HG03064 (cell line): ENCODE measurements at regions not wholly inside any gene's neighbourhood (a gene's known extent, or its start where the extent isn't known, plus 50 kb on each side); places are given as distances from the start of the nearest gene placed in this dataset.
"Not testable (repeated sequence)": the region's sequence is repeated elsewhere in the genome, so short reads cannot be mapped to it uniquely, and the experiment has no call there.

Experiments
- ATAC-seq: cut with Tn5 transposase; IDR thresholded peaks from one replicate; pipeline ENCODE4 v1.9.1; 2021; ENCODE audit warnings: low read depth; ENCODE audit not compliant: unreplicated experiment

DNA sequence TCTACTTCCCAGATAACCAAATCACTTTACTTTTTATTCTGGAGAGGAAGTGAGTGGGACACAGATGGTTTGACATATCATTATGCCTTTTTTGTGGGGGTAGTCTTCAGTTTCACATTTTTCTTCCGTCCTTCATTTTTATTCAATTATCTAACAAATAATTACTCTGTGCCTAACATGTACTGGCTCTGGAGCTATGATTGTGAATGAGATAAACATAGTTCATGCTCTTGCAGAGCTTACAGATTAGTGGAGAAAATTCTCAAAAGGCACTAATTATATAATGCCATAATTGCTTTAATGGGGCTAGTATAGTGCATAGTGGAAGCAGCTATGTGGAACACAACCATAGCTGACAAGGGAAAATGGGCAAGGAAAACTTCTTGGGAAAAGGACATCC lies 303.6 kb upstream of the TFPI start:
- ATAC-seq = no peak

DNA sequence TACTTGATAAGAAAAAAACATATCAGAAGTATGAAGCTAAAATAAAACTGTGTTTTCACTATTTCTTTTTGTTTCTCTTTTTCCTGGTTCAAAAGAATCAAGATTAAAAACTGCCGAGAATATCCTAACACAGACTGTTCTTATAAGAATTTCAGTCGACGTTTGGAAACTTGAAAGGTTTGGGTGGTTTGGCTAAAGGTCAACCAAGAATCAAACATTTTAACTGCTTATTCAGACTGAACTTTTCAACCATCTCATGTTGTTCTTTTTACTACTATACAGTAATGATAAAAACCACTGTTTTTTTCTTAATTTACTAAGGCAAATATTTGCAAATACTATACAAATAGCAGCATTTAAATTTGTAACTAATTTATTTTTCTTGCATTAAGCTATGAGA lies 308.5 kb upstream of the TFPI start:
- no peak for ATAC-seq

DNA sequence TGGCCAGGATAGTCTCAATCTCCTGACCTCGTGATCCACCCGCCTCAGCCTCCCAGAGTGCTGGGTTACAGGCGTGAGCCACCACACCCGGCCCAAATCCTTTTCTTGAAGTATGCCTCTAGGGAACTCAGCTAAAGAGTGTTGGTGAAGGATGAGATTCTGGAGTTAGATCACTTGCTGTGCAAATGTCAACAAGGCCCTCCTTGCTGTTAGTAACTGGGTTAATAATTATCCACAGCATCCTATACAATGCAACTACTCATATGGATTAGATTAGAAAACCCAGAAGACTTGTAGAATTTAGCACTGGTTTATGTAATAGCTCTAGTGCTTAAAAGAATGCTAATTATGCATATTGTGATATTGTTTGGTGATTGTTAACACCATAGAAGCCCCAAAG lies 310.8 kb upstream of the TFPI start:
- no peak for ATAC-seq

DNA sequence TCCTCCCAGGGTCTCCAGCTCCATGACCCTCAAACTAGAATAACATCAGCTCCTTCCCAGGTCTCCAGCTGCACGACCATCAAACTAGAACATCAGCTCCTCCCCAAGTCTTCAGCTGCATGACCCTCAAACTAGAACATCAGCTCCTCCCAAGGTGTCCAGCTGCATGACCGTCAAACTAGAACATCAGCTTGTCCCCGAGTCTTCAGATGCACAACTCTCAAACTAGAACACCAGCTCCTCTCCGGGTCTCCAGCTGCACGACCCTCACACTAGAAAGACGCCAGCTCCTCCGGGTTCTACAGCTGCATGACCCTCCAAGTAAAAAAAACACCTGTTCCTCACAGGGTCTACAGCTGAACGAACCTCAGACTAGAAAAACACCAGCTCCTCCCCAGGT lies 312.9 kb upstream of the TFPI start:
- no peak for ATAC-seq

DNA sequence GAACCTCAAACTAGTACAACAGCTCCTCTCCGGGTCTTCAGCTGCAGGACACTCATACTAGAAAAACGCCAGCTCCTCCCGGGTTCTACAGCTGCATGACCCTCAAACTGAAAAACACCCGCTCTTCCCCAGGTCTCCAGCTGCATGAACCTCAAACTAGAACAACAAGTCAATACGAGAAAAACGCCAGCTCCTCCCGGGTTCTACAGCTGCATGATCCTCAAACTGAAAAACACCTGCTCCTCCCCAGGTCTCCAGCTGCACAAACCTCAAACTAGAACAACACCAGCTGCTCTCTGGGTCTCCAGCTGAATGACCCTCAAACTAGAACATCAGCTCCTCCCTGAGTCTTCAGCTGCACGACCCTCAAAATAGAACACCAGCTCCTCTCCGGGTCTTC lies 315.0 kb upstream of the TFPI start:
- ATAC-seq = no peak

DNA sequence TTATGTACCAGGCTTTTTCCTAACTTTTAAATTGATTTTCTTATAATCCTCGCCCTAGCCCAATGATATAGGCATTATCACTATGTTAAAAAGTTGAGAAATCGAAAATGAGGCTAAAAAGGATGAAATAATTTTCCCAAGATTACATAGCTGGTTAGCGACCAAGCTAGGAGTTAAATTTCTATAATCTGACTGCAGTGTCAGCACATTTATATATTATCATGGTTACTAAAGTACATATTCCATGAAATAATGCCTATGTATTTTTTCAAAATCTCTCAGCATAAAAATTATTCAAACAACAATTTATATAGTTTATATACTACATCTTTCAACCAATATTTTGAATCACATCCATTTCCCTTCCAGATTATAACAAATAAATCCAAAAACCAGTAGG lies 317.3 kb upstream of the TFPI start:
- no peak for ATAC-seq

DNA sequence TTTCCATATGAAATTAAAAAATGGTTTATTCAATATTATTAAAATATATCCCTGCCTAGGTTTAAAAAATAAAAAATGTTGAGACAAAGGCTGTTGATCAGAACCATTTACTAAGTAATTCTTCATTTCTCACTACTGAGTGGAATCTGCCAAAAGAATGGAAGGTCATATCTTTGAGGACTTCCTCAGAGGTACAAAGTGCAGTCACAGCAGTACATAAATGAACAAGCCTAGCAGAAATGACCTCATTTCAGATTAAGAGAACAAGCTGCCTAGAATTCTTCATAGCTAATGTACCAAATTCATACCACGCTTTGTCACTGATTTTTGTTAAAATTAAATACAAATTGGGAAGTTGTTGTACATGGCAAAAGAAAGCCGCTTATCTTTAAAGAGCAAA lies 318.9 kb upstream of the TFPI start:
- ATAC-seq = no peak

DNA sequence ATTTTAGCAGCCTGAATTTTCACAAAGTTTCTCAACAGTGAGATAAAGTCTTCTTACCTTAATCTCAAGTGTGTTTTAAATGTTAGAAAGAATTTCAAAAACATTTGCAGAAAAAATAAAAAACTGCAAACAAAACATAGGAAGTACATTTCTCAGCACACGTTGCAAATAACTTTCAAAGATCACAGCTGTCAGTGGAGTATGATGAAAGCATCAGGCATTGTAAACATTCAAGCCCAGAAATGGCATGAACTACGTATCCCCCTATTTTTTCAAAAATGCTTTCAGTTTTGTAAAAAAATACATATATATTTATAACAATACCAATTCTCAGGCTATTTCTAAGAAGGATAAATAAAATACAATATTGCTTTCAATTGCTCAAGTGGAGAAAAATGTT lies 320.6 kb upstream of the TFPI start:
- ATAC-seq = no peak

DNA sequence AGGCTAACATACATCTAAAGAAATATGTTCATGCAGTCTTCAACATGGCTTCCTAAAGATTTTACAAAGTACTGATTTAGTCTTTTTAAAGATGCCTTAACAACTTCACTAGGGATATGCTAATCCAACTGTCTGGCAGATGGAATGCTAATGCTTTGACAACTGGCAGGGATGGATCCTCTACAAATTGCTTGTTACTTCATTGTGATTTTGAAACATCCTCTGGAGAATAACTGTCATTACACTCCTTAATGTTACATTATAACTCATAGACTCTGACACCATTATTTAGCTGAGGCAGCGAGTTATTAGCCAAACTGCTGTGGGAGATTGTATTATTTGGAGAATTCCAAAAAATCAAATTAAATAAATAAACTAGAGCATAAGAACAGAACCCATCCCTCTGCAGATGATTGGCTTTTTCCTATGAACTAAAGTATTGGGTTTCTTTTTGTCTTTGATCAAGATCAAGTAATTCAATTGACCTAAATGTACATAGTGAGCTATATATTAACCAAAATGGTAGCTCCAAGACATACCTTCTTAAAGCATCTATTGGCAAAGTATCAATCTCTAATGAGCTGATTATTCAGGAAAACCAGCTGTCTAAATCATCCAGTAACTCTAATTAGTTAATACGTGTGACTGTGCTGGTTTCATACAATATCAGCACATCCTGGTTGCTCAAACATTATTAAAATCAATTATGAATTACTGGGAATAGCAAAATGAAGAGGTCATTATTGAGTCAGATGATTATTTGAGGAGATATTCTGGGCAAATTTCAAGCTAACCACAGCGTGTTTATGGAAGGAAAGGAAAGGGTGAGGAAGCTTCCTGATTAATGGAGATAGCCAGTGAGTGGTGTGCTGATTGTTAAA lies 321.3 kb upstream of the TFPI start:
- ATAC-seq = no peak

DNA sequence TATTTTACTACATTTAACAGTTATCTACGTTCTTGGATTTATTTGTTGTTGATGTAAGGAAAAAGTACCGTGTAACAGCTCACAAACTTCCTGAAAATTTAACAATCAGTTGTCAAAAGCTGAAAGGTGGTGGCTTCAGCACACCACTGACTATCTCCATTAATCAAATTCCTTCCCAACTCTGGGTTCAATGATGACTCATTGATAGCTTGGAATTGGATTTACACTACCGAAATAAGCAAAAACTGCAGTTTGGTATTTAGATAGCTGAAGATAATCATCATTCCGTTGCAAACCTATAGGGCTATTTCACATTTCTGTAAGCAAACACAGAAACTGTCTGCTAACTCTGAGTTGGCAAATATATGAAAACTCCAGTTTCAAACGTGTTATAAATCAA lies 322.3 kb upstream of the TFPI start:
- no peak for ATAC-seq

DNA sequence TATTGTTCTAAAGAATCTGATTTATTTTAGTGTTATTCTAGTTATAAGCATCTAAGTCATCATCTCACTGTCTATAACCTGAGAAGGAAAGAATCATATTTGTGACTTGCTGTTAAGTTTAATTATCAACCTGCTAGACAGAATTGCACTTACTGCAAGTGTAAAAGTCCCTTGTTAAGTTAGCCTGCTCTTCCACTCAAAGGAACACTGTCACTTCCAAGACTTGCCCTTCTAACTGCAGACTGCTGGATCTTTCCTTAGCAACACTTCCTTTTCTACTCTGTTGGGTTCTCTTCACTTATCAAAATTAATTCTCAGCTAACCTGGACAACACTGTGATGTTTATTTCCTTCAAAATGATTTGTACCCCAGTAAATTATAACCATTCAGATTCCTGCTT lies 323.2 kb upstream of the TFPI start:
- ATAC-seq = no peak

DNA sequence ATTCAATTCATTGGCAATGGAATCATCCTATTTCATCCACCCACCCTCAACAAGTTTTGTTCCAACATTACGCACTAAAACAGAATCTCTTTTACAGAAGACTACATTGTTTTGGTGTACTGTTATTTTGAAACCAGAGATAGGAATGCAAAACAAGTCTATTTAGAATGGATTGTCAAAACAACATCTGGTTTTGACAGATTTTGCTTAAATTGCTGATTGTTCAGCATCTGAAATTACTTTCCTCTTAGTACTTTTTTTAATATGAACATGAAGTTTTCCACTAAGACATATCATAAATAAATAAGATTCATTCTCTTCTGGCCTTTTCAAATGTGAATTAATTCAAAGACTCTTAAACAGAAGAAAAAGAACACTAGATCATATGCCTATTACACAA lies 323.9 kb upstream of the TFPI start:
- ATAC-seq = no peak

DNA sequence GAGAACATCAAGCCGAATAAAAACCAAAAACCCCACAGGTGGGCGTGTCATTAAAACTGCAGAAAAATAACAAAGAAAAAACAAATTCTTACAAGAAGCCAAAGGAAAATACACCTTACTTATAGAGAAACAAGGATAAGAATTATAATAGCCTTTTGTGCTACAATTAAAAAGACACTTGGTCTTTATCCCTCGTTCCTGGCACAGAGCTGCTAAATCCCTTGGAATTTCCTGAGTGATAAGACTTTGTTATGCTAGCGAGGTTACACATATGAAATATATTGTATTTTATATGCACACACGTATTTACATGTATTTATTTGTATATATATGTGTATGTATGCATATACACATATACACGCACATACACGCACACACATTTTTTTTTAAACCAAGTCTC lies 325.3 kb upstream of the TFPI start:
- no peak for ATAC-seq

DNA sequence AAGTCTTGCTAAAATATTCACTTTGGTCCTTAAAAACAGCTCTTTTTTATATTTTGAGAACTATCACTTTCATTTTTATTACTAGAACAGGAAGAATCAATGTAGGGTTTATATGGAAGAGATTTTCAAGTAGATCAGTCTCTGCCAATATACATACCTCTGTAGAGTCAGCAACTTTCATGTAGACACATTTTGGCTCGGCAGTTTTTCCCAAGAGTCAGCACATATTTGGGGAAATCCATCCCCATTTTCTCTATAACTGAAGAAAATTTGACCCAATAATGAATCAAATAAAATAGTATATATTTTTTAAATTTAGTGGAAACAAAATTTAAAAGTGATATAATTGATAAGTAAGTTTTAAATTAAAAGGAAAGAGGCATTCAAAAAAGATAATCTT lies 329.8 kb upstream of the TFPI start:
- ATAC-seq = no peak

DNA sequence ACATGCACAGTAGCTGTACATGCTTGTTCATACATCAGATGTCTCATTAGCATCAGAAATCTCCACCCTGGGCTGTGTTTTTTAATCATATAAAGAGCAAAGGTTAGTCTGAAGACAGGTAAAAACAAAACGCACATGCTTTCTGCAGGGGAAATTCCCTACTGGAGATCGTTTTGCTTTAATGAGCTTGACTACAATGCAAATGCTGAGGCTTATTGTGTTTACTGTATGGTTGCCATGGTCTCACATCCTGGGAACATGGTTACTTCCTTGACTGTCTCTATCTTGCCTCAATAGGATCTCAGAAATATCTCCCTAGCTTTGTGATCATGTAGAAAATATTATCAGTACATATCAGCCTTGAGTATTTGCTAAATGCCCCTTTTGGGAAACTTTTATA lies 336.5 kb upstream of the TFPI start:
- ATAC-seq = no peak

DNA sequence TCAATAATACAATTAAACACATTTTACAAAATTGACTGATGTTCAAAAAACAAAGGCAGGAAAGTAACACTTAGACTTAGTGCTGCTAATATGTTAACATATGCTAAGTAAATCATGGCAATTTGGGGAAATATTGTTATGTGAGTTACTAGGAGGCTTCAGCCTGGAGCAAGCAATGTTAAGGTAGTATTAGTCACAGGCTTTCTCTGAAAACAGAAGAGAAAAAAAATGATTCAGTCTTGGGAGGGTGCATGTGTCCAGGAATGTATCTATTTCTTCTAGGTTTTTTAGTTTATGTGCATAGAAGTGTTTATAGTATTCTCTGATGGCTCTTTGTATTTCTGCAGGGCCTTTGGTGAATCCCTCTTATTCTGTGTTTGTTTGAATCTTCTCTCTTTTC lies 345.8 kb upstream of the TFPI start:
- no peak for ATAC-seq

DNA sequence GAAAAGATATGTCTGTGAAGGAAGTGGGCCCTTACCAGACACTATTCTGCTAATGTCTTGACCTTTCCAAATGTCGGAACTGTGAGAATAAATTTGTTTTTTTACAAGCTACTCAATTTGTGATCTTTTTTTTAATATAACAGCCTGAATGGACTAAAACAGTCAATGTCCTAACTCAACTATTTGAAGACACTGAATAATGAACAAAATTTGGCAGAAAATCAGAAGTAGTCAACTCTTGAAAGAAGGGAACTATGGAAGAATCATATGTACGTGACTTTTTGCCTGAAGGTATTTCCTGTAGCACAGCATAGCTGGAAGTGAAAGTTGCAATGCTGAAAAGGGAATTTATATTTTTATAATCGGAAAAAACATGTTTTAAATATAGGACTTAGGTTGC lies 351.8 kb upstream of the TFPI start:
- no peak for ATAC-seq

DNA sequence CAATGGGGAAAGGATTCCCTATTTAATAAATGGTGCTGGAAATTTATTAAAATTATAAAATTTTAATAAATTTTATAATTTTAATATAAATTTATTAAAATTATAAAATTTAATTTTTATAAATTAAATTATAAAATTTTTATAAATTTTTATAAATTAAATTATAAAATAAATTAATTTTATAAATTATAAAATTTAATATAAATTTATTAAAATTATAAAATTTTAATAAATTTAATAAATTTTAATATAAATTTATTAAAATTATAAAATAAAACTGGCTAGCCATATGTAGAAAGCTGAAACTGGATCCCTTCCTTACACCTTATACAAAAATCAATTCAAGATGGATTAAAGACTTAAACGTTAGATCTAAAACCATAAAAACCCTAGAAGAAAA lies 356.7 kb upstream of the TFPI start:
- ATAC-seq = not testable (repeated sequence)

DNA sequence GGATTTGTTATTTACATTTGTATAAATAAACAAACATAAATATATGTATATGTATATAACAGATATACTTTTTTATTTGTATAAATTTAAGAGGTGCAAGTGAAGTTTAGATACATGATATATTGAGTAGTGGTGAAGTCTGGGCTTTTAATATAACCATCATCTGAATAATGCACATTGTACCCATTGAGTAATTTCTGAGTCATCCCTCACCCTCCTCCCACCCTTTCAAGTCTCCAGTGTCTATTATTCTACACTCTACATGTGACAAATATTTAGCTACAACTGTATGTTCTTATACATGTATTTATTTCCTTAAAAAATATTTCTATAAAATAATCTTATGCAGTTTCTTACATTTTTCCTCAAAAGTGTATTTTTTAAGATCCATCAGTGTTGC lies 358.7 kb upstream of the TFPI start:
- ATAC-seq = no peak

DNA sequence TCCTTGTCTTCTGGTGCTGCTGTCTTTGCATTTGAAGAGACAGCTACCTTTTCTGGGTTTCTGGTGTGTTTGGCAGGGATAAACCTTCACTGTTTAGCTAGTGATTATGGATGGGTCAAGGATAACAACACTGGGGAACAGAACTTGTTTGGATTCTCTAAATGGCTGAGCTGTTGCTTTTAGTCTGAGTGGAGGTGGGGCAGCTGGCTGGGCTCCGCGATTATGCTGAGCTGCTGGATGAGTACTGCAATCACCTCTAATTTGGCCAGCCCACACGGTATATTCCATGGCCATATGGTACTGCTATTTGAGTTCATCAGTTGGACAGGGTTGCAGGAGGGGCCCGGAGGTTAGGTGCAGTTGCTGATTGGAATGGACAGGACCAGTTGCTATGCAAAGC lies 361.6 kb upstream of the TFPI start:
- ATAC-seq = no peak

DNA sequence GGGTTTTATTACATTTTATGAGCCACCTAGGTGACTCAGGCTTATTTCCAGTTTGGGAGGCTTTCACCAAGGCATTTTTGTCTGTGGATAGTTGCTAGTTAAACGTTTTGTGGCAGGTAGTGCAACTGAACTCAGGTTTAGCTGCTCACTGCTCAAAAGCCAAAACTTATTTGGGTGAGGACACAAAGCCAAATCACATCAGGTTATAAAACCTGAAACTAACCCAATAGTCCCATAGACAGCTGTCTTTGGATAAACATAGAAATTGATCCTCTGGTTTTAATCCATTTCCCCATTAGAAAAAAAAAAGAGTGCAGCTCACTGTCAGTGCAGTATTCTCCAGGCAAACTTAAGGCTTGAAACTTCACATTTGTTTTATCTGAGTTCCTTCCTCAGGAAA lies 362.6 kb upstream of the TFPI start:
- ATAC-seq = no peak

DNA sequence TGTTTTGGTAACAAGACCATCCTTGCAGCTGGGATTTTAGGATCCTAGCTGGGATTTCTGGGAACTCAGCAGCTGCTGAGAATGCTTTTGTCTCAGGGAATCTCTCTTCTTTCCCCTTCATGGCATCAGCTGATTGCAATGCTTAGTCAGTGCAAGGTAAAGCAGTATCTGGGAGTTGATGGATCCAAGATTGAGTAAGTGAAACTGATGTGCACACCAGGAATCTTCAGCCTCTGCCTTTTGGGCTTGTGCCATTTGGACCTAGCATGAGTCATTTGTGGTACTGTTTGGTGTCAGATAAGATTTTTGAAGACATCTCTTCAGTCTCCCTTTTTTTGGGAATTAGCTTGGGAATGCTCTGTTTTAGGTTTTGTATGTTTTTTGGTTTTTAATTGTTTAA lies 363.3 kb upstream of the TFPI start:
- no peak for ATAC-seq
